ENCODE measurements at regions not wholly inside any gene's neighbourhood (a gene's known extent, or its start where the extent isn't known, plus 50 kb on each side); places are given as distances from the start of the nearest gene placed in this dataset.
A peak's percentile ranks its signal among the peaks of the same experiment; 100 is the strongest.

DNA sequence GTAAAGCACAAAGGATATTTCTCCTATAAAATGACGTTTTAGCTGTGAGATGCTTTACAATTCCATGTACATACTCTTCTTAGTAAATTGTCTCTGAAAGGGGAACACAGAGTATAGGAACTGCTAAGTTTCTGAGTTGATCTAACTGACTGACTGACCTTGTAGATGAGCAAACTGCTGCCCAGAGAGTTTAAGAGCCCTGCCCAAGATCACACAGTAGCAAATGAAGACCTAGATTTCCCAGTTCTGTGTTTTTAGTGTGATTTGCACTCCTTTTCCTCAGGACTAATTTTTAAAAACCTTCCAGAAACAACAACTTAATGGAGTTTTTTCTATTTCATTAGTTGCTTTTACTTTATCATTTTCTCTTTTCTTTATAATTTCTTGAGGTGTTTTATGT lies 247.7 kb downstream of the PDCD6IP start:
- Histone ChIP-seq H3K9me2 (ENCODE audit: insufficient read depth) (no peaks in the 10 kb centered on the region), H3K36me3 (ENCODE audit: insufficient read depth) (no peaks in the 10 kb centered on the region), H3K79me2 (replicated peaks; ENCODE audit: insufficient read depth) (no peaks in the 10 kb centered on the region), H3K27me3 (ENCODE audit: insufficient read depth) (no peaks in the 10 kb centered on the region), H4K20me1 (replicated peaks; ENCODE audit: insufficient read depth) (no peaks in the 10 kb centered on the region; the same call in 1 of the 2 replicates), H3F3A (replicated peaks; ENCODE audit: low read depth) (no peaks in the 10 kb centered on the region), H3K4me3 (no peak overlapping the region), H3K27ac (ENCODE audit: low read depth) (no peak overlapping the region), H3K4me1 (ENCODE audit: insufficient read depth) (0 out of 2 replicates have a peak, but pooled peaks cover 4% of the 10 kb centered on the region), H3K4me2 (no peak overlapping the region), H2AFZ (peak overlapping the region; percentile 80; the same call in 1 of the 2 replicates)
- ATAC-seq (no peak), DNase-seq (ENCODE audit: low spot score) (no peak)
- no peaks in the 10 kb centered on the region for H3K27me3 Mint-ChIP-seq (ENCODE audit: insufficient read depth, low read depth, poor library complexity)
- no peaks in the 10 kb centered on the region for H3K9me3 Mint-ChIP-seq
- TF ChIP-seq, protein P1, sequence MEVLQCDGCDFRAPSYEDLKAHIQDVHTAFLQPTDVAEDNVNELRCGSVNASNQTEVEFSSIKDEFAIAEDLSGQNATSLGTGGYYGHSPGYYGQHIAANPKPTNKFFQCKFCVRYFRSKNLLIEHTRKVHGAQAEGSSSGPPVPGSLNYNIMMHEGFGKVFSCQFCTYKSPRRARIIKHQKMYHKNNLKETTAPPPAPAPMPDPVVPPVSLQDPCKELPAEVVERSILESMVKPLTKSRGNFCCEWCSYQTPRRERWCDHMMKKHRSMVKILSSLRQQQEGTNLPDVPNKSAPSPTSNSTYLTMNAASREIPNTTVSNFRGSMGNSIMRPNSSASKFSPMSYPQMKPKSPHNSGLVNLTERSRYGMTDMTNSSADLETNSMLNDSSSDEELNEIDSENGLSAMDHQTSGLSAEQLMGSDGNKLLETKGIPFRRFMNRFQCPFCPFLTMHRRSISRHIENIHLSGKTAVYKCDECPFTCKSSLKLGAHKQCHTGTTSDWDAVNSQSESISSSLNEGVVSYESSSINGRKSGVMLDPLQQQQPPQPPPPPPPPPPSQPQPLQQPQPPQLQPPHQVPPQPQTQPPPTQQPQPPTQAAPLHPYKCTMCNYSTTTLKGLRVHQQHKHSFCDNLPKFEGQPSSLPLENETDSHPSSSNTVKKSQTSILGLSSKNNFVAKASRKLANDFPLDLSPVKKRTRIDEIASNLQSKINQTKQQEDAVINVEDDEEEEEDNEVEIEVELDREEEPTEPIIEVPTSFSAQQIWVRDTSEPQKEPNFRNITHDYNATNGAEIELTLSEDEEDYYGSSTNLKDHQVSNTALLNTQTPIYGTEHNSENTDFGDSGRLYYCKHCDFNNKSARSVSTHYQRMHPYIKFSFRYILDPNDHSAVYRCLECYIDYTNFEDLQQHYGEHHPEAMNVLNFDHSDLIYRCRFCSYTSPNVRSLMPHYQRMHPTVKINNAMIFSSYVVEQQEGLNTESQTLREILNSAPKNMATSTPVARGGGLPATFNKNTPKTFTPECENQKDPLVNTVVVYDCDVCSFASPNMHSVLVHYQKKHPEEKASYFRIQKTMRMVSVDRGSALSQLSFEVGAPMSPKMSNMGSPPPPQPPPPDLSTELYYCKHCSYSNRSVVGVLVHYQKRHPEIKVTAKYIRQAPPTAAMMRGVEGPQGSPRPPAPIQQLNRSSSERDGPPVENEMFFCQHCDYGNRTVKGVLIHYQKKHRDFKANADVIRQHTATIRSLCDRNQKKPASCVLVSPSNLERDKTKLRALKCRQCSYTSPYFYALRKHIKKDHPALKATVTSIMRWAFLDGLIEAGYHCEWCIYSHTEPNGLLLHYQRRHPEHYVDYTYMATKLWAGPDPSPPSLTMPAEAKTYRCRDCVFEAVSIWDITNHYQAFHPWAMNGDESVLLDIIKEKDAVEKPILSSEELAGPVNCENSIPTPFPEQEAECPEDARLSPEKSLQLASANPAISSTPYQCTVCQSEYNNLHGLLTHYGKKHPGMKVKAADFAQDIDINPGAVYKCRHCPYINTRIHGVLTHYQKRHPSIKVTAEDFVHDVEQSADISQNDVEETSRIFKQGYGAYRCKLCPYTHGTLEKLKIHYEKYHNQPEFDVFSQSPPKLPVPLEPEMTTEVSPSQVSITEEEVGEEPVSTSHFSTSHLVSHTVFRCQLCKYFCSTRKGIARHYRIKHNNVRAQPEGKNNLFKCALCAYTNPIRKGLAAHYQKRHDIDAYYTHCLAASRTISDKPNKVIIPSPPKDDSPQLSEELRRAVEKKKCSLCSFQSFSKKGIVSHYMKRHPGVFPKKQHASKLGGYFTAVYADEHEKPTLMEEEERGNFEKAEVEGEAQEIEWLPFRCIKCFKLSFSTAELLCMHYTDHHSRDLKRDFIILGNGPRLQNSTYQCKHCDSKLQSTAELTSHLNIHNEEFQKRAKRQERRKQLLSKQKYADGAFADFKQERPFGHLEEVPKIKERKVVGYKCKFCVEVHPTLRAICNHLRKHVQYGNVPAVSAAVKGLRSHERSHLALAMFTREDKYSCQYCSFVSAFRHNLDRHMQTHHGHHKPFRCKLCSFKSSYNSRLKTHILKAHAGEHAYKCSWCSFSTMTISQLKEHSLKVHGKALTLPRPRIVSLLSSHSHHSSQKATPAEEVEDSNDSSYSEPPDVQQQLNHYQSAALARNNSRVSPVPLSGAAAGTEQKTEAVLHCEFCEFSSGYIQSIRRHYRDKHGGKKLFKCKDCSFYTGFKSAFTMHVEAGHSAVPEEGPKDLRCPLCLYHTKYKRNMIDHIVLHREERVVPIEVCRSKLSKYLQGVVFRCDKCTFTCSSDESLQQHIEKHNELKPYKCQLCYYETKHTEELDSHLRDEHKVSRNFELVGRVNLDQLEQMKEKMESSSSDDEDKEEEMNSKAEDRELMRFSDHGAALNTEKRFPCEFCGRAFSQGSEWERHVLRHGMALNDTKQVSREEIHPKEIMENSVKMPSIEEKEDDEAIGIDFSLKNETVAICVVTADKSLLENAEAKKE (CRISPR knock-in tag; IDR thresholded peaks at IDR 0.05) = no peak
- TF ChIP-seq CREB1 (CRISPR knock-in tag; IDR thresholded peaks at IDR 0.05; ENCODE audit: low read depth) (no peak), ZNF331 (CRISPR knock-in tag; IDR thresholded peaks at IDR 0.05; ENCODE audit: low read depth) (no peak), EZH2phosphoT487 (IDR thresholded peaks at IDR 0.05; ENCODE audit: unreplicated experiment) (no peak), ZNF114 (CRISPR knock-in tag; IDR thresholded peaks at IDR 0.05) (no peak), STAT1 (IDR thresholded peaks at IDR 0.05; ENCODE audit: unreplicated experiment) (no peak), REST (IDR thresholded peaks at IDR 0.05; ENCODE audit: unreplicated experiment) (no peak), ETS1 (IDR thresholded peaks at IDR 0.05) (no peak), POLR2AphosphoS5 (IDR thresholded peaks at IDR 0.05; ENCODE audit: low read depth) (no peak), EZH2 (IDR thresholded peaks at IDR 0.05; ENCODE audit: low read depth, unreplicated experiment) (no peak), JUNB (IDR thresholded peaks at IDR 0.05; ENCODE audit: unreplicated experiment) (no peak), NANOG (IDR thresholded peaks at IDR 0.05; ENCODE audit: borderline replicate concordance) (no peak)
- TF ChIP-seq, protein P2, sequence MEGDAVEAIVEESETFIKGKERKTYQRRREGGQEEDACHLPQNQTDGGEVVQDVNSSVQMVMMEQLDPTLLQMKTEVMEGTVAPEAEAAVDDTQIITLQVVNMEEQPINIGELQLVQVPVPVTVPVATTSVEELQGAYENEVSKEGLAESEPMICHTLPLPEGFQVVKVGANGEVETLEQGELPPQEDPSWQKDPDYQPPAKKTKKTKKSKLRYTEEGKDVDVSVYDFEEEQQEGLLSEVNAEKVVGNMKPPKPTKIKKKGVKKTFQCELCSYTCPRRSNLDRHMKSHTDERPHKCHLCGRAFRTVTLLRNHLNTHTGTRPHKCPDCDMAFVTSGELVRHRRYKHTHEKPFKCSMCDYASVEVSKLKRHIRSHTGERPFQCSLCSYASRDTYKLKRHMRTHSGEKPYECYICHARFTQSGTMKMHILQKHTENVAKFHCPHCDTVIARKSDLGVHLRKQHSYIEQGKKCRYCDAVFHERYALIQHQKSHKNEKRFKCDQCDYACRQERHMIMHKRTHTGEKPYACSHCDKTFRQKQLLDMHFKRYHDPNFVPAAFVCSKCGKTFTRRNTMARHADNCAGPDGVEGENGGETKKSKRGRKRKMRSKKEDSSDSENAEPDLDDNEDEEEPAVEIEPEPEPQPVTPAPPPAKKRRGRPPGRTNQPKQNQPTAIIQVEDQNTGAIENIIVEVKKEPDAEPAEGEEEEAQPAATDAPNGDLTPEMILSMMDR (conservative IDR thresholded peaks at IDR 0.05; ENCODE audit: low read depth in 2 of 2) = no peak
- no peaks in the 10 kb centered on the region for H3K36me3 Mint-ChIP-seq (ENCODE audit: low read depth)
- peaks cover 8% of the 10 kb centered on the region for H3K4me1 Mint-ChIP-seq
- no peak overlapping the region for H3K27ac Mint-ChIP-seq
- no peak overlapping the region for H3K4me3 Mint-ChIP-seq

Measured in GM23338 (cell line).